HEK293T (cell line): ENCODE measurements at regions not wholly inside any gene's neighbourhood (a gene's known extent, or its start where the extent isn't known, plus 50 kb on each side); places are given as distances from the start of the nearest gene placed in this dataset.

Source experiments
- CTCF ChIA-PET: fragments of 350-600 bp; formaldehyde crosslinking; extraction: SDS; loops from one replicate; lab custom pipeline; 2021; ENCODE audit warnings: antibody characterized with exemption, inconsistent platforms; lab: Yijun Ruan, JAX
- POLR2A ChIA-PET: fragments of 350-600 bp; formaldehyde crosslinking; extraction: SDS; loops from one replicate; lab custom pipeline; 2020; ENCODE audit warnings: antibody characterized with exemption, inconsistent platforms; lab: Yijun Ruan, JAX
- DNase-seq: peaks from one replicate; pipeline ENCODE4 v3.0.0; 2012; ENCODE audit warnings: mixed read lengths; ENCODE audit errors: extremely low spot score
- ARNT ChIP-seq: fragments of 450-650 bp; IDR thresholded peaks from 2 replicates; pipeline ENCODE4 v1.6.1; 2017; ENCODE audit warnings: mild to moderate bottlenecking
- BHLHE40 ChIP-seq: fragments of 450-650 bp; IDR thresholded peaks from 2 replicates; pipeline ENCODE4 v1.6.1; 2016; ENCODE audit warnings: mild to moderate bottlenecking, moderate library complexity, borderline replicate concordance
- CTBP1 ChIP-seq: fragments of 450-650 bp; IDR thresholded peaks from 2 replicates; pipeline ENCODE4 v1.6.1; 2016; ENCODE audit warnings: borderline replicate concordance
- ELF4 ChIP-seq: fragments of 450-650 bp; IDR thresholded peaks from 2 replicates; pipeline ENCODE4 v1.6.1; 2017; ENCODE audit warnings: antibody characterized with exemption
- FOXA1 ChIP-seq: fragments of 450-650 bp; IDR thresholded peaks from 2 replicates; pipeline ENCODE4 v1.6.1; 2016; ENCODE audit warnings: mild to moderate bottlenecking
- FOXK2 ChIP-seq: fragments of 450-650 bp; IDR thresholded peaks from 2 replicates; pipeline ENCODE4 v1.6.1; 2016; ENCODE audit warnings: mild to moderate bottlenecking
- FOXM1 ChIP-seq: fragments of 450-650 bp; IDR thresholded peaks from 2 replicates; pipeline ENCODE4 v1.6.1; 2017; ENCODE audit warnings: mild to moderate bottlenecking, borderline replicate concordance
- HDGF ChIP-seq: fragments of 450-650 bp; IDR thresholded peaks from 2 replicates; pipeline ENCODE4 v1.6.1; 2017; ENCODE audit warnings: antibody characterized with exemption, borderline replicate concordance
- L3MBTL2 ChIP-seq: fragments of 450-650 bp; conservative IDR thresholded peaks from 2 replicates; pipeline ENCODE4 v1.6.1; 2016; ENCODE audit warnings: mild to moderate bottlenecking
- LEF1 ChIP-seq: fragments of 450-650 bp; IDR thresholded peaks from 2 replicates; pipeline ENCODE4 v1.6.1; 2017; ENCODE audit warnings: mild to moderate bottlenecking, borderline replicate concordance
- NFRKB ChIP-seq: fragments of 450-650 bp; IDR thresholded peaks from 2 replicates; pipeline ENCODE4 v1.6.1; 2016; ENCODE audit warnings: mild to moderate bottlenecking, moderate library complexity
- SP1 ChIP-seq: fragments of 450-650 bp; IDR thresholded peaks from 2 replicates; pipeline ENCODE4 v1.6.1; 2017
- SUZ12 ChIP-seq: fragments of 450-650 bp; IDR thresholded peaks from 2 replicates; pipeline ENCODE4 v1.6.1; 2016; ENCODE audit warnings: mild to moderate bottlenecking
- TARDBP ChIP-seq: fragments of 450-650 bp; IDR thresholded peaks from 2 replicates; pipeline ENCODE4 v1.6.1; 2016
- ZNF384 ChIP-seq: fragments of 450-650 bp; IDR thresholded peaks from 2 replicates; pipeline ENCODE4 v1.6.1; 2016
- TF ChIP-seq, protein P1 (sequence below): fragments of 450-650 bp; IDR thresholded peaks from 2 replicates; pipeline ENCODE4 v1.6.1; 2016

DNA sequence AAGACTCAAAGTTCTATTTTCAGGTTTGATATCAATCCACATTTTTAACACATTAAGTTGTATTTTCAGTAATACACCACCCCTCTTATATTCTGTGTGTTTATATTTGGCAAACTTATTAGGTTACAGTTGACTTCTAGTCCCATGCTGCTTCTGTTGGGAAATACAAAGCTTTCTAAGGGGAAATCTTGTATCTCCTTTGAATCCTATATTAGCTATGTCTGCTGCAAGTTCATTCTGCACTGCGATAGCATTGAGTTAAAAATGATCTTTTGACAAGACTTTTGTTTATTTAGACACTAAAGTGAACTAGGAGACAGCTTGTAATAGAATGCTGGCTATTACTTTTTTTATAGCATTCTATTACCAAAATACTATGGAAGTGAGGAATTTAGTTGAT lies 625.1 kb upstream of the ANKRD30A start:
- ChIA-PET POLR2A (no interaction called here), CTCF (no interaction called here)
- TF ChIP-seq LEF1 (no peak), FOXK2 (no peak), SUZ12 (no peak)
- no peak for DNase-seq

GRCh38 chr10:36499693-36500092 lies 625.7 kb upstream of the ANKRD30A start:
- no peak for DNase-seq
- no peak for TF ChIP-seq BHLHE40
- CTCF ChIA-PET: no interaction called here
- POLR2A ChIA-PET: no interaction called here

DNA sequence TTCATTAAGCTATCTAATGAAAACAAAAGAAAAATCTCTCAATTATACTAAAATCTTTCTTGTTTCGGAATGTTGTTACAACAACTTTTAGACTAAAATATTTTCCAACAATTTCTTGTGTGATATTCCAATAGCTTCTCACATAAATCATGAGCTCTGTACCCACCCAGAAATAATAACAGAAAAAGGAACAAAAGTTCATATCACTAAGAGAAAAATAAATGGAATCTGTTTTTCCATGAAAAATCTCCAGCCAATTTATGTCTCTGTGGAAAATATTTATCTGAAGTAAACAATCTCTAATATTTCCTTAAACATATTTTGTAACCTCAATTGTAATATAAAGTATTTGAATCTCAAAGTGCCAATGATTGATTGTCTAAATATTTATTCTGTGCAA lies 628.6 kb upstream of the ANKRD30A start:
- ChIA-PET POLR2A (no interaction called here), CTCF (no interaction called here)
- no peak for DNase-seq

DNA sequence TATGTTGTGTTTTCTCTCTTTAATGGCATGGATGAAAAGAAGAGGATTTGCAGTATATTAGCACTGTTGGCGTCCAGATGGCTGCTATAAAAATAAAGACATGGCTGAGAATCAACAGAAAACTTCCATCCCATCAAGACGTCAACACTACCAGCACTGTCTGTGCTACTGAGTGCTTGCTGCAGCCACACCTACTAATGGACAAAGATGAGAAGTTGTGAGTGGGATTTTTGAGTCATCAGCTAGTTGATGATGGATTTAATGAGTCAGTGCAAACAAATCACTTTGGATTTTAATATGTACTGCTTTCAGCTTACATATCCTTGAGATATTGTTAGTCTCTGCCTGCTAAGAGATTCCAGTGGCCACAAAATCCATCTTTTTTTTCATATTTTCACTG lies 631.0 kb upstream of the ANKRD30A start:
- ChIA-PET POLR2A (no interaction called here), CTCF (no interaction called here)
- DNase-seq: no peak
- TF ChIP-seq HDGF (no peak), L3MBTL2 (no peak), FOXM1 (no peak), ARNT (no peak), NFRKB (no peak), SUZ12 (no peak), LEF1 (no peak), BHLHE40 (no peak), SP1 (no peak), FOXA1 (no peak), CTBP1 (no peak), TARDBP (no peak), FOXK2 (no peak), ZNF384 (no peak)
- TF ChIP-seq, protein P1, sequence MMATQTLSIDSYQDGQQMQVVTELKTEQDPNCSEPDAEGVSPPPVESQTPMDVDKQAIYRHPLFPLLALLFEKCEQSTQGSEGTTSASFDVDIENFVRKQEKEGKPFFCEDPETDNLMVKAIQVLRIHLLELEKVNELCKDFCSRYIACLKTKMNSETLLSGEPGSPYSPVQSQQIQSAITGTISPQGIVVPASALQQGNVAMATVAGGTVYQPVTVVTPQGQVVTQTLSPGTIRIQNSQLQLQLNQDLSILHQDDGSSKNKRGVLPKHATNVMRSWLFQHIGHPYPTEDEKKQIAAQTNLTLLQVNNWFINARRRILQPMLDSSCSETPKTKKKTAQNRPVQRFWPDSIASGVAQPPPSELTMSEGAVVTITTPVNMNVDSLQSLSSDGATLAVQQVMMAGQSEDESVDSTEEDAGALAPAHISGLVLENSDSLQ: no peak

More for the DNA sequence above, 628.6 kb upstream of the ANKRD30A start:
- TF ChIP-seq BHLHE40 (no peak), LEF1 (no peak), FOXA1 (no peak), SUZ12 (no peak), ZNF384 (no peak), TARDBP (no peak), FOXM1 (no peak), NFRKB (no peak), FOXK2 (no peak), ARNT (no peak), SP1 (no peak), L3MBTL2 (no peak), CTBP1 (no peak)

DNA sequence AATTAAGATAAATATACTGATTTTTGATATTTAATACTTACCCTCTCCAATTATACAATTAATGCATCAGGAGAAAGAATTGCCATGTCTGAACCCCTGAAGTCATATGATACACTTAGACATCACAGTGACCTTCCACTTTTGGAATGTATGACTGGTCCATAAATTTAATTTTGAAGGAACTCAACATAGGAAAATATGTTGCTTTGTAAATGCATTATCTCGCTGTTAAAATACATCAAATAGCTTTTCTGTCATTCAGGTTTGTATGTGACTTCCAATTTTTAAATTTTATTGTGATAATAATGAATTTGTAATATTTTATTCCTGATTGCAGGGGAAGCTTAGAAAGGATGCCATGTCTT lies 631.9 kb upstream of the ANKRD30A start:
- POLR2A ChIA-PET: no interaction called here
- DNase-seq: no peak
- CTCF ChIA-PET: interaction anchor here (0.6 to 1.2 kb wide), 2 partner anchors 232 to 396 kb away, joined by 3 read pairs; no protein-coding TSS in a partner anchor
- TF ChIP-seq NFRKB (no peak), HDGF (no peak), L3MBTL2 (no peak), ZNF384 (no peak), FOXA1 (no peak), SUZ12 (no peak), SP1 (no peak), FOXM1 (no peak), CTBP1 (no peak), ARNT (no peak), TARDBP (no peak)
- TF ChIP-seq, protein P1: no peak

GRCh38 chr10:36492590-36493515 lies 632.5 kb upstream of the ANKRD30A start:
- TF ChIP-seq, protein P1: no peak
- TF ChIP-seq TARDBP (no peak), ZNF384 (no peak), ARNT (no peak), ELF4 (no peak), LEF1 (no peak), FOXA1 (no peak), HDGF (no peak), SP1 (no peak), FOXM1 (no peak), SUZ12 (no peak), FOXK2 (no peak), L3MBTL2 (no peak), CTBP1 (no peak), NFRKB (no peak), BHLHE40 (no peak)
- DNase-seq: no peak
- ChIA-PET POLR2A (no interaction called here), CTCF (interaction anchor here (0.6 to 1.2 kb wide), 4 partner anchors 190 to 857 kb away, joined by 3 read pairs; no protein-coding TSS in a partner anchor)
